OCI-LY7 (cell line): ENCODE measurements at regions not wholly inside any gene's neighbourhood (a gene's known extent, or its start where the extent isn't known, plus 50 kb on each side); places are given as distances from the start of the nearest gene placed in this dataset.

Source experiments
- BruUV-seq: library from RNA; stranded (reverse); fragments of 400-500 nt; replicated peaks from 2 replicates; lab custom pipeline; 2021; lab: Mats Ljungman, UMichigan
- CTCF ChIA-PET: fragments of 300-600 bp; sonication (Branson Sonifier 250); formaldehyde crosslinking; loops from one replicate; lab custom pipeline; 2022; ENCODE audit warnings: antibody characterized with exemption; ENCODE audit not compliant: unreplicated experiment; lab: Charles Lee
- POLR2A ChIA-PET: fragments of 300-600 bp; sonication (Branson Sonifier 250); formaldehyde crosslinking; loops from one replicate; lab custom pipeline; 2022; ENCODE audit warnings: antibody characterized with exemption; lab: Charles Lee
- DNase-seq: peaks from one replicate; pipeline ENCODE4 v3.0.0-alpha.2; 2015; ENCODE audit warnings: low spot score
- H2AFZ ChIP-seq: fragments of 200-600 bp; sonication (generic), shearing (Covaris generic); 2 replicates; pipeline ENCODE4 v1.6.1; 2014; ENCODE audit warnings: mild to moderate bottlenecking, antibody characterized with exemption, low read length, moderate library complexity
- H3K27ac ChIP-seq: fragments of 200-600 bp; sonication (generic); 2 replicates; pipeline ENCODE4 v1.5.1; 2014; ENCODE audit warnings: mixed run types, low read depth, mild to moderate bottlenecking, moderate library complexity, low read length, inconsistent platforms; ENCODE audit not compliant: poor library complexity, severe bottlenecking
- H3K36me3 ChIP-seq: fragments of 200-600 bp; sonication (generic); 2 replicates; pipeline ENCODE4 v1.6.1; 2014; ENCODE audit warnings: mild to moderate bottlenecking, antibody characterized with exemption, low read length, moderate library complexity, mixed read lengths; ENCODE audit not compliant: insufficient read depth
- H3K4me1 ChIP-seq: fragments of 200-600 bp; sonication (generic); 2 replicates; pipeline ENCODE4 v1.5.1; 2014; ENCODE audit warnings: mild to moderate bottlenecking, low read length; ENCODE audit not compliant: insufficient read depth, poor library complexity, severe bottlenecking
- H3K4me2 ChIP-seq: fragments of 200-600 bp; sonication (generic); 2 replicates; pipeline ENCODE4 v1.6.1; 2014; ENCODE audit warnings: mild to moderate bottlenecking, low read length
- H3K4me3 ChIP-seq: fragments of 200-600 bp; sonication (generic); 2 replicates; pipeline ENCODE4 v1.5.1; 2014; ENCODE audit warnings: mild to moderate bottlenecking, low read depth, low read length; ENCODE audit not compliant: poor library complexity, severe bottlenecking
- H3K79me2 ChIP-seq: fragments of 200-600 bp; sonication (generic); 2 replicates; pipeline ENCODE4 v1.6.1; 2016; ENCODE audit warnings: low read depth, mild to moderate bottlenecking, low read length, moderate library complexity, mixed read lengths; ENCODE audit not compliant: insufficient read depth
- H3K9me2 ChIP-seq: fragments of 200-600 bp; sonication (generic); 2 replicates; pipeline ENCODE4 v1.6.1; 2016; ENCODE audit warnings: mild to moderate bottlenecking, low read length, mixed read lengths; ENCODE audit not compliant: insufficient read depth
- H3K9me3 ChIP-seq: fragments of 200-600 bp; sonication (generic); 2 replicates; pipeline ENCODE4 v1.6.1; 2014; ENCODE audit warnings: mild to moderate bottlenecking, mixed run types, low read length, mixed read lengths
- H4K20me1 ChIP-seq: fragments of 200-600 bp; sonication (generic); 2 replicates; pipeline ENCODE4 v1.6.1; 2014; ENCODE audit warnings: mild to moderate bottlenecking, antibody characterized with exemption, low read length, moderate library complexity, mixed read lengths; ENCODE audit not compliant: insufficient read depth
- CTCF ChIP-seq: fragments of 200-600 bp; sonication (generic); conservative IDR thresholded peaks from 2 replicates; pipeline ENCODE4 v1.5.1; 2014; ENCODE audit warnings: mild to moderate bottlenecking, antibody characterized with exemption, low read length, moderate library complexity, mixed read lengths
- EZH2phosphoT487 ChIP-seq: fragments of 200-600 bp; sonication (generic); IDR thresholded peaks from 2 replicates; pipeline ENCODE4 v1.6.1; 2018; ENCODE audit warnings: low read depth, borderline replicate concordance, mild to moderate bottlenecking, mixed run types, antibody characterized with exemption, low read length, moderate library complexity, mixed read lengths
- intact Hi-C: fragments of 100-400 bp; cut with micrococcal nuclease; formaldehyde crosslinking; loops from one replicate; pipeline ENCODE4 v1.10.0; 2022; ENCODE audit not compliant: unreplicated experiment

GRCh38 chr11:91641153-91641552, 583.5 kb upstream of the FAT3 start:
- intact Hi-C loops = no loop called here
- BruUV-seq = no TSS peak
- TF ChIP-seq CTCF (no peak), EZH2phosphoT487 (no peak)

GRCh38 chr11:91639359-91639758, 585.3 kb upstream of the FAT3 start:
- Histone ChIP-seq H3K36me3 (no peaks in the 10 kb centered on the region), H3K4me1 (no peaks in the 10 kb centered on the region), H3K4me2 (no peak overlapping the region), H3K9me3 (no peaks in the 10 kb centered on the region), H2AFZ (no peak overlapping the region), H3K9me2 (no peaks in the 10 kb centered on the region), H3K4me3 (no peak overlapping the region), H3K79me2 (no peaks in the 10 kb centered on the region), H3K27ac (no peak overlapping the region), H4K20me1 (no peaks in the 10 kb centered on the region)
- no TSS peak for BruUV-seq
- ChIA-PET CTCF (no interaction called here), POLR2A (interaction anchor here (1.0 kb wide), 1 partner anchor 10 kb away, joined by 4 read pairs; no protein-coding TSS in a partner anchor)
- TF ChIP-seq CTCF (no peak), EZH2phosphoT487 (no peak)
- DNase-seq = no peak
- intact Hi-C loops = no loop called here

More at GRCh38 chr11:91641153-91641552, 583.5 kb upstream of the FAT3 start:
- Histone ChIP-seq H3K9me2 (no peaks in the 10 kb centered on the region), H3K36me3 (no peaks in the 10 kb centered on the region), H2AFZ (no peak overlapping the region), H3K4me3 (no peak overlapping the region), H3K4me1 (no peaks in the 10 kb centered on the region), H3K4me2 (no peak overlapping the region), H4K20me1 (no peaks in the 10 kb centered on the region), H3K79me2 (no peaks in the 10 kb centered on the region), H3K9me3 (no peaks in the 10 kb centered on the region), H3K27ac (no peak overlapping the region)
- CTCF ChIA-PET = no interaction called here
- DNase-seq = no peak
- POLR2A ChIA-PET = no interaction called here

GRCh38 chr11:91630916-91631673, 593.5 kb upstream of the FAT3 start:
- intact Hi-C loops = no loop called here
- H2AFZ ChIP-seq = no peak overlapping the region
- BruUV-seq = no TSS peak
- H3K9me3 ChIP-seq = no peaks in the 10 kb centered on the region
- no peaks in the 10 kb centered on the region for H3K9me2 ChIP-seq
- ChIA-PET CTCF (no interaction called here), POLR2A (no interaction called here)
- no peak for DNase-seq
- no peak overlapping the region for H3K4me3 ChIP-seq
- no peak overlapping the region for H3K4me2 ChIP-seq
- H3K4me1 ChIP-seq = no peaks in the 10 kb centered on the region
- TF ChIP-seq CTCF (no peak), EZH2phosphoT487 (no peak)
- H3K36me3 ChIP-seq = no peaks in the 10 kb centered on the region
- H3K27ac ChIP-seq = no peak overlapping the region
- no peaks in the 10 kb centered on the region for H3K79me2 ChIP-seq
- H4K20me1 ChIP-seq = no peaks in the 10 kb centered on the region
